GM12892 (cell line): ENCODE measurements at regions not wholly inside any gene's neighbourhood (a gene's known extent, or its start where the extent isn't known, plus 50 kb on each side); places are given as distances from the start of the nearest gene placed in this dataset.
"Not testable (repeated sequence)": the region's sequence is repeated elsewhere in the genome, so short reads cannot be mapped to it uniquely, and the experiment has no call there.

Experiments
- DNase-seq: peaks from one replicate; pipeline ENCODE4 v3.0.0; 2011; ENCODE audit not compliant: insufficient read length
- FAIRE-seq: peaks from 2 replicates; lab custom pipeline; 2011; peaks lifted over from hg19 to GRCh38; lab: Jason Lieb, UNC
- POLR2A ChIP-seq: IDR thresholded peaks from 2 replicates; pipeline ENCODE4 v1.6.1; 2011; ENCODE audit warnings: low read depth, low read length, control low read depth
- POLR2AphosphoS5 ChIP-seq: IDR thresholded peaks from 2 replicates; pipeline ENCODE4 v1.6.1; 2011; ENCODE audit warnings: low read depth, low read length, control low read depth
- TAF1 ChIP-seq: IDR thresholded peaks from 2 replicates; pipeline ENCODE4 v1.6.1; 2011; ENCODE audit warnings: low read depth, mild to moderate bottlenecking, control low read depth, low read length, borderline replicate concordance

DNA sequence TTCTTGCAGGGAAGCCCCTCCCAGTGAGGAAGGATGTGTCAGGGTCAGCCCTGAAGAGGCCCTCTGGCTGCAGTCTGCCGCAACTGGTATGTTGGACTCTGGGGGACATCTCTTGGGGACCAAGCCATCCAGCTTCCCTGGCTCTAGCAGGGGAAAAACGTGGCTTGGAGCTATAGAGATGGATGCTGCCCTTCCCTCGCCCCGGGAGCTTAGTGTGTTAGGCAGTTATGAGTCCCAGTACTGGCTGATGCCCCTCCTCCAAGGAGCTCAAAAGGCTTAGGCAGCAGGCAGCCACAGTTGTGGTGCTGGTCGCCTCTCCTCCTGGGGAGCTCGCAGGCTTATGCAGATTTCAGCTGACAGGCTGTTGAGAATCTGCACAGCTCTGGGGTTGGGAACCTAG, 353.1 kb upstream of the GBE1 start:
- no peak for TF ChIP-seq POLR2AphosphoS5
- TF ChIP-seq TAF1: no peak
- TF ChIP-seq POLR2A: no peak
- DNase-seq (no peak), FAIRE-seq (no peak)

DNA sequence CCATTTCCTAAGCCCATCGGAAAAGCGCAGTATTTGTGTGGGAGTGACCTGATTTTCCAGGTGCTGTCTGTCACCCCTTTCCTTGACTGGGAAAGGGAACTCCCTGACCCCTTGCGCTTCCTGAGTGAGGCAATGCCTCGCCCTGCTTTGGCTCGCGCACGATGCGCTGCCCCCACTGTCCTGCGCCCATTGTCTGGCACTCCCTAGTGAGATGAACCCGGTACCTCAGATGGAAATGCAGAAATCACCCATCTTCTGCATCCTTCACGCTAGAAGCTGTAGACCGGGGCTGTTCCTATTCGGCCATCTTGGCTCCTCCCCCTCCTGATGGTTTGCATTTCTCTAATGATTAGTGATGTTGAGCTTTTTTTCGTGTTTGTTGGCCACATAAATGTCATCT, 349.3 kb upstream of the GBE1 start:
- DNase-seq, FAIRE-seq: not testable (repeated sequence)

DNA sequence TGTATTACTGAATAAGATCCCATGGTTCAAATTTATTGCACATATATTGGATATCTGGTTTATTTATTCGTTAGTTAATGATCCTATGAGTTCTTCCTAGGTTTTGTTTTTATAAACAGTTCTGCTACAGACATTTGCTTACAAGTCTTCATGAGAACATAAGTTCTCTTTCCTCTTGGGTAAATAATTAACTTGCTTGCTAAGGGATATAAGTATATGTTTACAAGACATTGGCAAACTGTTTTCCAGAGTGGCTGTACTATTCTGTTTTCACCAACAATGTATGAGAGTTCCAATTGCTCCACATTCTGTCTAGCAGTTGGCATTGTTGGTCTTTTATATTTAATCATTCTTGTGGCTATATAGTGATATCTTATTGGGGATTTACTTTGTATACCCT, 341.8 kb upstream of the GBE1 start:
- FAIRE-seq: no peak
- TF ChIP-seq TAF1: no peak
- no peak for TF ChIP-seq POLR2A
- TF ChIP-seq POLR2AphosphoS5: no peak
- DNase-seq: no peak

DNA sequence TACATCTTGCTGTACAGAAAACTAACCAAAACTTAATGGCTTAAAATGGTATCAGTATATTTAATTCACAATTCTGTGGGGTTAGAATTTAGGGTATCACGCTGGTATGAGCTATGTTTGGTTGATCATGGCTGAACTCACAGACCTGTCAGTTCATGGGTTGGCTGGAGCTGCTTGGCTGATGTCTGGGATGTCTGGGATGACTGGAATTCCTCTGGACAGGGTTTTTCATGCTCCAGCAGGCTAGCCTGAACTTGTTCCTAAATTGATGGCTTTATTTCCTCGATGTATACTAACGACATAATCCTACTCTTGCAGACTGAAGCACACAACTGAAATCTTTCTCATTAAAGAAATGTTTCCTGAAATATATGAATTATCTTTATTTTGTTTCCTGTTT, 338.9 kb upstream of the GBE1 start:
- DNase-seq: no peak
- TF ChIP-seq TAF1 (no peak), POLR2AphosphoS5 (no peak), POLR2A (no peak)
- no peak for FAIRE-seq

DNA sequence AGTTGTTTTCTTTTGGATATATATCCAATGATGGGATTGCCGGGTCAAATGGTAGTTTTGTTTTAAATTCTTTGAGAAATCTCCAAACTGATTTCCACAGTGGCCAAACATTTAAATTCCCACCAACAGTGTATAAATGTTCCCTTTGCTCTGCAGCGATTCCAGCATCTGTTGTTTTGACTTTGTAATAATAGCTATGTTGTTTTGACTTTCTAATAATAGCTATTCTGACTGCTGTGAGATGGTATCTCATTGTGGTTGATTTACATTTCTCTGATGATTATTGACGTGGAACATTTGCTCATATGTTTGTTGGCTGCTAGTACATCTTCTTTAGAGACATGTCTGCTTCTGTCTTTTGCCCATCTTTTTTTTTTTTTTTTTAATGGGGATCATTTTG, 332.2 kb upstream of the GBE1 start:
- TF ChIP-seq POLR2AphosphoS5 (no peak), POLR2A (no peak), TAF1 (no peak)
- DNase-seq: no peak
- no peak for FAIRE-seq

DNA sequence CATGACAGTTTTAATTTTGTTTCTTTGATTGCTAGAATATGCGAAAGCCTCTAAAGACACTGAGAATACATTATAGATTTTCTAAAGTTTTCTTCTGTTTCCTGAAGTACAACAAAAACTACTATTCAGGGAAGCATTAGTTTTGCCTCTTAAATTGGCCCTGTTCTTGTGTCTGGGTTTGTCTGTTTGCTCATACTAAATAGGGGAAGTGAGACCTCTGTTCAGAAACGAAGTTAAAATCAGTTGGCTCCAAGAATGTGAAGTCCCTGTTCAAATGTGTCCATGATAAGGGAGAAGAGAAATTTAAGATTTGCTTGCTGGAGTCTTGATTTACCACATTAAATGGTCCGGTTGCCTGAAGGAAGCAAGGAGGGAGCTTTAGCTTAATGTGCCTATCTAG, 327.3 kb upstream of the GBE1 start:
- TF ChIP-seq TAF1 (no peak), POLR2A (no peak), POLR2AphosphoS5 (no peak)
- DNase-seq: no peak
- peak; percentile 17 for FAIRE-seq

DNA sequence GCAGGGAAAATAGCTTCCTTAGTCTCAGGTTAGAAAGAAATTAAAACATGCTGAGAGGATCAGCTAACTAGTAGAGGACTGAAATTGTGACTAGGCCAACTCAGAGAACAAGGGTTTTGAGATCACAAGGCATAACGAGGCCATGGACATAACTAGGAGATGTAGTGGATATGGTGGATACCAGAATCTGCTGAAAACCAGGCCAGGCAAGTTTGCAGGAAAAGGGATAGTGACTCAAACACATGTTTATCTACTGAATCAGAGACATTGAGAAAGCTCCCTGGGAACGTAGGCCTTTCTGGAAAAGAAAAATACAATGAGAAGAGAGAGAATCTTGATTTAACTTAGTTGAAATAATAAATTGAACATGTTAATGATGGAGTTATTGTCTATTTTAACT, 326.5 kb upstream of the GBE1 start:
- DNase-seq (no peak), FAIRE-seq (no peak)
- TF ChIP-seq POLR2A: no peak
- TF ChIP-seq TAF1: no peak
- no peak for TF ChIP-seq POLR2AphosphoS5

DNA sequence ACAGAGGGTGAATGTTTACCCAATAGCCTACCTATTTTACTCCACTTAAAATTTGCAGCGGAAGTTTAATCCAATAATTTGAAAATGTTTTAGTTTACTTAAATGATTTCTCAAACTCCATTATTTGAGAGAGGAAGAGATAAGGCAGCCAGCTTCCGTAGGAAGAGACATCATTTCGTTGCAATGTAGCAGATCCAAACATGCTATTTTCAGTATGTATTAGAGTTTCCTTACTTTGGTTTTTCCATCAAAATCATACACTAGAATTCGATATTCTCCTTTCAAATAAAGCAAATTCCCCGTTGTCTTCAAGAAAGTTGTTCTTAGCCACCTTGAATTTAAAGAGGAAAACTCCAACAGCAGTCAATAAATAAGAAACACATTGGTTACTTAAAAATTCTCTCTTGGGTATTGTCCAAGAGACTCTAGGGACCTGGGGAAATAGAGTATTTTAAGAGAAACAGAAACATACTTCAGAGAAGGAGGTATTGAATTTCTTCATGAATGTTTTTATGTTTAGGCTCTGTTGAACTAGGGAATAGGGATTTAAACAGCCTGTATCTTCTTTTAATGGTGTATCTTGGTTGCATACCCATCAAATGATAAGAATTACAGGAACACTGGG, 324.5 kb upstream of the GBE1 start:
- DNase-seq (no peak), FAIRE-seq (no peak)
- TF ChIP-seq POLR2AphosphoS5: no peak
- no peak for TF ChIP-seq TAF1
- TF ChIP-seq POLR2A: no peak

DNA sequence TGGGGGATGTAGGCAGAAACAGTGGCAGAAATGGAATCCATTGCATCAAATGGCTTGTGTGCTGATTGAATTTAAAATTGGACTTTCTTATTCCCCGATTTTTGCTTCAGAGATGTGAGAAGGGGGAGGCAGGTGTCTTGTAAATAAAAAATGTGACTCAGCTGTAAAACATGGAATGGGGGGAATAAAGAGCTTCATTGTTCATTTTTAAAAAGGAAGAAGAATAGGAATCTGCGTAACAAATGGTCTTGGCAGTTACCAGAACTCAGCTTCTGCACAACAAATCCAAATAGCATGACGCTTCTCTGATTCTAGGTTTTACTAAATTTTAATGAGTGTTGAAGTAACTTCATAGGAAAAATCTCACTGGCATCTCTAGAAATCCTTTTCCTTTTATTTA, 323.9 kb upstream of the GBE1 start:
- FAIRE-seq: no peak
- TF ChIP-seq TAF1 (no peak), POLR2AphosphoS5 (no peak), POLR2A (no peak)
- no peak for DNase-seq

DNA sequence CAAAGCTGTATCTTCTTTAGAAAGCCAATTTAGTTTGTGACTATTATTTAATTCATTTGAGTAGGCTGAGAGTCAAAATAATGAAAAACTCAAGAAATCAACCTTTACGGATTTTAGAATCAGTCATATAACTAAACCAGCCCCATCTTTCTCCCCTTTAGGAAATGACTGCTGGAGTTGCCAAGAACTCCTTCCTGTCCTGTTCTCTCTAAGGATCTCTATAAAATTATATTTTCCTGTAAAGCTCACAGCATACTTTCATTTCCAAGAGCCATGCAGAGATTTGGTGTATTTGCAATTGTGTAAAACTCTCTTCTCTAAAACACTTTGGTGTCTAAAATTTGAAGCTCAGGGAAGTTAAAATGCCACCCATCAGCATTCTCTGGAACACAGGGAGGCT, 323.4 kb upstream of the GBE1 start:
- DNase-seq (no peak), FAIRE-seq (no peak)
- no peak for TF ChIP-seq POLR2A
- no peak for TF ChIP-seq TAF1
- TF ChIP-seq POLR2AphosphoS5: no peak

DNA sequence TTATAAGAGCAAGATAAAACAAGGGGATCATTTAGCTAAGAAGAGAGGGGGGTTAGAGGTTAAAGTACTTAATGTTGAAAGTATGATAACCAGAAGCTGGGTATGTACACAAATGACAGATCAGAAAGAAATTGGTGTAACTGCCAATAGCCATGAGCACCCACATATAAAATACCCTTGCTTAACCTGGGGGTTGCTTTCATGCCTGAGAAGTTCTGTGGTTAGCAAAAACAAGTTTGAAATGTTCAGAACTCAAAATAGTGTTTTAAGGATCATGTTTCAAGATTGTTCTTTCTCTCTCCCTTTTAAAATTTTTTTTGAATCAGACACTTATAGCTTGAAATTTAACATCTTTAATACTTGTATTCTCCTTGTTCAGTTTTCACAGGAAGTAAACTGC, 321.4 kb upstream of the GBE1 start:
- no peak for TF ChIP-seq POLR2A
- TF ChIP-seq TAF1: no peak
- no peak for TF ChIP-seq POLR2AphosphoS5
- FAIRE-seq: no peak

DNA sequence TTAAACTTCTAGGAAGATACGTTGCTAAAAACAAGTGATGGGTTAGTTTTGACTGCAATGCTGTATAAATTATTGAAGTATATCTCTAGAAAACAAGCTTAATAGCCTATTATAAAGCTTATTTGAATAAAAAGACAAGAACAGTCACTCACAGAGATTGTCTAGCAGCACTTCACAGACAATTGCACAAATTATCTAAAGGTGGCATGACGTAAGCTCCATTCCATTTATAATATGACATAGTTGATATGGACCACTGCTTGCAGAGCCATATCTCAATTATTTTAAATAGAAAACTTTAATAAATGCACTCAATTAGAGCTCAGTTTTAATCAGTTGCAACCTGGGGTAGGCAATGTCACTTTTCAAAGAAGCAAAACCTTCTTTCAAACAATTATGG, 319.9 kb upstream of the GBE1 start:
- TF ChIP-seq TAF1 (no peak), POLR2A (no peak), POLR2AphosphoS5 (no peak)
- FAIRE-seq: no peak
- DNase-seq: no peak

More for the DNA sequence above, 321.4 kb upstream of the GBE1 start:
- no peak for DNase-seq
